WTC11 (cell line): ENCODE measurements at regions not wholly inside any gene's neighbourhood (a gene's known extent, or its start where the extent isn't known, plus 50 kb on each side); places are given as distances from the start of the nearest gene placed in this dataset.
A peak's percentile ranks its signal among the peaks of the same experiment; 100 is the strongest.

ENCODE experiments used
- ATAC-seq: fragments of 200-7000 bp; cut with Tn5 transposase; 2 replicates; pipeline ENCODE4 v1.10.0; 2021; ENCODE audit warnings: mild to moderate bottlenecking, moderate library complexity
- CTCF ChIA-PET: fragments of 300-600 bp; sonication (Branson Sonifier 250); formaldehyde crosslinking; loops from one replicate; lab custom pipeline; 2021; ENCODE audit warnings: antibody characterized with exemption; lab: Charles Lee
- POLR2A ChIA-PET: fragments of 350-600 bp; sonication (Branson Sonifier 250); formaldehyde crosslinking; loops from one replicate; lab custom pipeline; 2021; ENCODE audit warnings: antibody characterized with exemption; lab: Charles Lee
- DNase-seq: peaks from one replicate; pipeline ENCODE4 v3.0.0; 2021; ENCODE audit warnings: low spot score
- H3K27ac Mint-ChIP-seq: 2 replicates; pipeline ENCODE4 v1.8.0; 2021; ENCODE audit warnings: mixed read lengths
- H3K27me3 Mint-ChIP-seq: 2 replicates; pipeline ENCODE4 v1.8.0; 2021; ENCODE audit warnings: low read depth, mild to moderate bottlenecking, moderate library complexity, mixed read lengths
- H3K36me3 Mint-ChIP-seq: 2 replicates; pipeline ENCODE4 v1.8.0; 2021; ENCODE audit warnings: mixed read lengths
- H3K4me1 Mint-ChIP-seq: 2 replicates; pipeline ENCODE4 v1.8.0; 2022; ENCODE audit warnings: mixed read lengths
- H3K4me3 Mint-ChIP-seq: 2 replicates; pipeline ENCODE4 v1.8.0; 2021; ENCODE audit warnings: mild to moderate bottlenecking, moderate library complexity, mixed read lengths
- H3K9me3 Mint-ChIP-seq: 2 replicates; pipeline ENCODE4 v1.8.0; 2021; ENCODE audit warnings: mixed read lengths
- E2F4 ChIP-seq: sonication (generic); formaldehyde crosslinking; IDR thresholded peaks from 2 replicates; pipeline ENCODE4 v1.8.1; 2022; ENCODE audit warnings: low read depth, mild to moderate bottlenecking, moderate library complexity, missing genetic modification reagents, borderline replicate concordance
- FOXK1 ChIP-seq: sonication (generic); formaldehyde crosslinking; IDR thresholded peaks from 2 replicates; pipeline ENCODE4 v1.8.0; 2022; ENCODE audit warnings: mild to moderate bottlenecking, moderate library complexity, missing genetic modification reagents
- GABPB1 ChIP-seq: sonication (generic); formaldehyde crosslinking; IDR thresholded peaks from 2 replicates; pipeline ENCODE4 v1.8.1; 2023; ENCODE audit warnings: mild to moderate bottlenecking, missing genetic modification reagents
- HMGA2 ChIP-seq: fragments of 250-450 bp; sonication (Bioruptor Pico); IDR thresholded peaks from 2 replicates; pipeline ENCODE4 v1.4.0; 2021; ENCODE audit warnings: mild to moderate bottlenecking, moderate library complexity
- JAZF1 ChIP-seq: fragments of 250-450 bp; sonication (Bioruptor Pico); IDR thresholded peaks from 2 replicates; pipeline ENCODE4 v1.9.0; 2021; ENCODE audit warnings: moderate library complexity, mild to moderate bottlenecking, inconsistent platforms
- MLX ChIP-seq: sonication (generic); formaldehyde crosslinking; IDR thresholded peaks from 2 replicates; pipeline ENCODE4 v1.8.1; 2023; ENCODE audit warnings: mild to moderate bottlenecking, missing genetic modification reagents, moderate library complexity
- RORB ChIP-seq: fragments of 250-450 bp; sonication (Bioruptor Pico); IDR thresholded peaks from 2 replicates; pipeline ENCODE4 v1.9.0; 2021; ENCODE audit warnings: mild to moderate bottlenecking
- STAT6 ChIP-seq: sonication (generic); formaldehyde crosslinking; conservative IDR thresholded peaks from 2 replicates; pipeline ENCODE4 v1.8.1; 2023; ENCODE audit warnings: mild to moderate bottlenecking, low read depth, missing genetic modification reagents, moderate library complexity
- USF1 ChIP-seq: sonication (generic); formaldehyde crosslinking; IDR thresholded peaks from 2 replicates; pipeline ENCODE4 v1.8.0; 2022; ENCODE audit warnings: mild to moderate bottlenecking, missing genetic modification reagents
- ZBTB21 ChIP-seq: sonication (generic); formaldehyde crosslinking; IDR thresholded peaks from 2 replicates; pipeline ENCODE4 v1.8.1; 2023; ENCODE audit warnings: mild to moderate bottlenecking, missing genetic modification reagents, borderline replicate concordance
- ZNF138 ChIP-seq: sonication (generic); formaldehyde crosslinking; conservative IDR thresholded peaks from 2 replicates; pipeline ENCODE4 v1.8.1; 2022; ENCODE audit warnings: mild to moderate bottlenecking, moderate library complexity, missing genetic modification reagents
- ZNF423 ChIP-seq: fragments of 250-450 bp; sonication (Bioruptor Pico); IDR thresholded peaks from 2 replicates; pipeline ENCODE4 v2.1.2; 2022; ENCODE audit warnings: mild to moderate bottlenecking, moderate library complexity
- TF ChIP-seq, protein P1 (sequence below): sonication (generic); formaldehyde crosslinking; IDR thresholded peaks from 2 replicates; pipeline ENCODE4 v1.8.1; 2022; ENCODE audit warnings: missing genetic modification reagents, borderline replicate concordance
- TF ChIP-seq, protein P2 (sequence below): sonication (generic); formaldehyde crosslinking; conservative IDR thresholded peaks from 2 replicates; pipeline ENCODE4 v1.8.1; 2022; ENCODE audit warnings: mild to moderate bottlenecking, missing genetic modification reagents

DNA sequence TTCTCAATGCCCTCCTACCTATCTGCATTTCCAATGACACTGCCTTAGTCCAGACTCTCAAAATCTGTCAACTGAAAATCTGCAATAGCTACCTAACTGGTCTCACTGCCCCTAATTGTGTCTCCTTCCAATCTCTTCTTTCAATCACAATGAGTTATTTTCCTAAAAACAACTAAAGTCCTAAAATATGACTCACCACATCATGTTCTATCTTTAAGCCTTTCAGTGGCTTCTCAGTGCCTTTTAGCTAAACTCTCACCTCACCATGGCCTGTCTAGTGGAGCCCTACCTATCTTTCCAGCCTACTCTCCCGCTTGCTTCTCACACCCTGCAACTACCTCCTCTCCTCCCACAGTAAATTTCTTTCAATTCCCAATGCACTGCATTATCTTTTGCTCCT lies 220.9 kb upstream of the PKDCC start (continued):
- no peak for TF ChIP-seq STAT6
- TF ChIP-seq, protein P1, sequence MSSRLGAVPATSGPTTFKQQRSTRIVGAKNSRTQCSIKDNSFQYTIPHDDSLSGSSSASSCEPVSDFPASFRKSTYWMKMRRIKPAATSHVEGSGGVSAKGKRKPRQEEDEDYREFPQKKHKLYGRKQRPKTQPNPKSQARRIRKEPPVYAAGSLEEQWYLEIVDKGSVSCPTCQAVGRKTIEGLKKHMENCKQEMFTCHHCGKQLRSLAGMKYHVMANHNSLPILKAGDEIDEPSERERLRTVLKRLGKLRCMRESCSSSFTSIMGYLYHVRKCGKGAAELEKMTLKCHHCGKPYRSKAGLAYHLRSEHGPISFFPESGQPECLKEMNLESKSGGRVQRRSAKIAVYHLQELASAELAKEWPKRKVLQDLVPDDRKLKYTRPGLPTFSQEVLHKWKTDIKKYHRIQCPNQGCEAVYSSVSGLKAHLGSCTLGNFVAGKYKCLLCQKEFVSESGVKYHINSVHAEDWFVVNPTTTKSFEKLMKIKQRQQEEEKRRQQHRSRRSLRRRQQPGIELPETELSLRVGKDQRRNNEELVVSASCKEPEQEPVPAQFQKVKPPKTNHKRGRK (CRISPR knock-in tag), result no peak
- TF ChIP-seq ZNF423, result no peak
- TF ChIP-seq USF1, result no peak
- TF ChIP-seq, protein P2, sequence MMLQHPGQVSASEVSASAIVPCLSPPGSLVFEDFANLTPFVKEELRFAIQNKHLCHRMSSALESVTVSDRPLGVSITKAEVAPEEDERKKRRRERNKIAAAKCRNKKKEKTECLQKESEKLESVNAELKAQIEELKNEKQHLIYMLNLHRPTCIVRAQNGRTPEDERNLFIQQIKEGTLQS (CRISPR knock-in tag), result no peak
- TF ChIP-seq HMGA2 (CRISPR knock-in tag), result no peak
- no peak for TF ChIP-seq E2F4 (CRISPR knock-in tag)
- TF ChIP-seq ZBTB21 (CRISPR knock-in tag), result no peak
- TF ChIP-seq FOXK1, result no peak
- no peak for TF ChIP-seq ZNF138 (CRISPR knock-in tag)

DNA sequence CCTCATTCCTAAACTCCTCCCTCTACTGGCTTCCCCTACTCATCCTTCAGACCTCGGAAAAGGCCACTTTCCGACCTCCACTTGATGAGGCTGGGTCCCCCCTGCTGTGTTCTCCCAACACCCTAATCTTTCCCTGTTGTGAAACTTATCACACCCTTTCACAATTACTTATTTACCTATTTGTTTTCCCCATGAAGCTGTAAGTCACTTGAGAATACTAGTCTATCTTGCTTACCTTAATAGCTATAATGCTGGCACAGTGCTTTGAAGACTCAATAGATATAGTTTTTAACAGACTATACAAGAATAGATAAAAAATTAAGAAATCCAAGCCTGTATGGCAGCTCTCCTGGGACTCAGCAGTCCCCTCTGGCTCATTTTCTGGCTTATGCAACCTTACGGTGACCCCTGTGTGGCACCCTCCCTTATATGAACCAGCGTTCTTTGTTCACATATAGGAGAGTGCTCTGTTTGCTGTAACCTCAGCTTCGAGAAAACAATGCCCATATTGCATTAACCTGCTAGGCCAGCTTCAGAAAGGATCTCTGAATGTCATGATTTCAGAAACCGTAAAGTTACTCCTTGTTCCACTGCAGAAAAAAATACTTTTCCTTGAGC lies 220.4 kb upstream of the PKDCC start:
- no peak for TF ChIP-seq MLX (CRISPR knock-in tag)
- peak; percentile 80; the same call in 1 of the 2 replicates for TF ChIP-seq RORB (CRISPR knock-in tag)
- peak; percentile 79 for TF ChIP-seq GABPB1 (CRISPR knock-in tag)
- no peak for ATAC-seq
- H3K36me3 Mint-ChIP-seq, result no peaks in the 10 kb centered on the region
- no peak overlapping the region for H3K27ac Mint-ChIP-seq
- CTCF ChIA-PET, result interaction anchor here (0.6 to 1.0 kb wide), 2 partner anchors 14 to 432 kb away, joined by 3 read pairs; no protein-coding TSS in a partner anchor
- H3K4me3 Mint-ChIP-seq, result no peak overlapping the region
- H3K4me1 Mint-ChIP-seq, result no peaks in the 10 kb centered on the region
- POLR2A ChIA-PET, result no interaction called here
- no peak for DNase-seq
- H3K9me3 Mint-ChIP-seq, result no peaks in the 10 kb centered on the region
- H3K27me3 Mint-ChIP-seq, result peaks cover 14% of the 10 kb centered on the region; the same call in 1 of the 2 replicates

- no peak overlapping the region for H3K27ac Mint-ChIP-seq
- H3K4me3 Mint-ChIP-seq, result no peak overlapping the region
- peaks cover 10% of the 10 kb centered on the region for H3K27me3 Mint-ChIP-seq
- CTCF ChIA-PET, result no interaction called here
- no peak for DNase-seq
- peak; percentile 49; the same call in 1 of the 2 replicates for TF ChIP-seq RORB (CRISPR knock-in tag)
- no peak for TF ChIP-seq JAZF1
- no peaks in the 10 kb centered on the region for H3K9me3 Mint-ChIP-seq
- POLR2A ChIA-PET, result no interaction called here
- no peaks in the 10 kb centered on the region for H3K36me3 Mint-ChIP-seq
- H3K4me1 Mint-ChIP-seq, result no peaks in the 10 kb centered on the region
- ATAC-seq, result no peak
Observed at GRCh38 chr2:41828052-41828643, 219.7 kb upstream of the PKDCC start.
